WTC11 (cell line): ENCODE measurements at regions not wholly inside any gene's neighbourhood (a gene's known extent, or its start where the extent isn't known, plus 50 kb on each side); places are given as distances from the start of the nearest gene placed in this dataset.

Experiments
- CTCF ChIP-seq: fragments of 200-600 bp; IDR thresholded peaks from 2 replicates; pipeline ENCODE4 v1.8.0; 2022; ENCODE audit warnings: antibody characterized with exemption
- FOXJ3 ChIP-seq: sonication (generic); formaldehyde crosslinking; IDR thresholded peaks from 2 replicates; pipeline ENCODE4 v1.9.0; 2021; ENCODE audit warnings: missing genetic modification reagents, mild to moderate bottlenecking, borderline replicate concordance
- SP1 ChIP-seq: sonication (generic); formaldehyde crosslinking; conservative IDR thresholded peaks from 2 replicates; pipeline ENCODE4 v1.8.1; 2022; ENCODE audit warnings: missing genetic modification reagents
- ZNF138 ChIP-seq: sonication (generic); formaldehyde crosslinking; conservative IDR thresholded peaks from 2 replicates; pipeline ENCODE4 v1.8.1; 2022; ENCODE audit warnings: mild to moderate bottlenecking, moderate library complexity, missing genetic modification reagents
- ZNF232 ChIP-seq: sonication (generic); formaldehyde crosslinking; IDR thresholded peaks from 2 replicates; pipeline ENCODE4 v1.8.0; 2022; ENCODE audit warnings: mild to moderate bottlenecking, missing genetic modification reagents

- TF ChIP-seq FOXJ3 (CRISPR knock-in tag) (no peak), ZNF232 (no peak), ZNF138 (no peak), CTCF (no peak), SP1 (no peak)
Measured at GRCh38 chr2:150375333-150375732, 112.1 kb downstream of the RND3 start.
